Thoracic aorta (tissue), 2 donors: ENCODE measurements at regions not wholly inside any gene's neighbourhood (a gene's known extent, or its start where the extent isn't known, plus 50 kb on each side); places are given as distances from the start of the nearest gene placed in this dataset.

Experiments
- ATAC-seq: fragments of 150-250 bp; one replicate; pipeline ENCODE4 v1.8.0; 2017; ENCODE audit warnings: low read depth; ENCODE audit not compliant: insufficient number of reproducible peaks, low FRiP score
- DNase-seq: peaks from one replicate; pipeline ENCODE4 v3.0.0-alpha.2; 2020; ENCODE audit warnings: low spot score
- H3K27ac ChIP-seq, 2 donors: fragments of 200-600 bp; sonication (generic); 1 replicate in 1 of 2; 2 replicates in 1 of 2; pipeline ENCODE4 v1.5.1; 2016; ENCODE audit warnings: mild to moderate bottlenecking in 2 of 2, moderate library complexity in 2 of 2
- H3K27me3 ChIP-seq: fragments of 200-600 bp; sonication (generic); replicated peaks from 2 replicates; pipeline ENCODE4 v1.6.0; 2016; ENCODE audit warnings: mild to moderate bottlenecking; ENCODE audit not compliant: insufficient read depth
- H3K36me3 ChIP-seq: fragments of 200-600 bp; sonication (generic); one replicate; pipeline ENCODE4 v1.5.1; 2016
- H3K4me1 ChIP-seq, 2 donors: fragments of 200-600 bp; sonication (generic); 1 replicate in 1 of 2; 2 replicates in 1 of 2; pipeline versions ENCODE4 v1.5.1 to v1.6.0; 2016; ENCODE audit warnings: low read depth in 2 of 2, mild to moderate bottlenecking in 1 of 2; ENCODE audit not compliant: control insufficient read depth in 1 of 2
- H3K4me3 ChIP-seq: fragments of 200-600 bp; sonication (generic); 2 replicates; pipeline ENCODE4 v1.5.1; 2016; ENCODE audit warnings: mild to moderate bottlenecking
- H3K9me3 ChIP-seq: fragments of 200-600 bp; sonication (generic); 2 replicates; pipeline ENCODE4 v1.5.1; 2016
- TF ChIP-seq, protein P1 (sequence below): fragments of 200-600 bp; sonication (generic); IDR thresholded peaks from one replicate; pipeline ENCODE4 v1.5.1; 2019; ENCODE audit warnings: antibody characterized with exemption

DNA sequence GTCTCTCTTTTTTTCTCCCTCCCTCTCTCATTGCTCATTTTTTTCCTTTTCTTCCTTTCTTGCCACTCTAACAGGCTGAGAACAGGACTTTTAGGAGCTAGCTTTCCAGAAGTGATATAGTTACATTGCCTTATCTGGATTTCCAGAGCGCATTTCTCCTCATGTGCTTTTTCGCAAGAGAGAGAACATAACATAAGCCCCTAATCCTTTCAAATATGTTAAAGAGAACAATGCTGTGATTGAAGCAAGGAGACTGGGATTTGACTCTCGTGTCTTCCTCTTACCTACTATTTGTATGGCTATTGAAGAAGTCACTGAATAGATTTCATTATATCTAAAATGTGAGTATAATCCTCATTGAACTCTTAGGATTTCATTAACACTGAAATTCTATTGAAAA is 101.2 kb upstream of the PRPS1L1 start:
- H3K4me1 ChIP-seq: peaks cover 0 to 8% of the 10 kb centered on the region in 2 donors
- TF ChIP-seq, protein P1, sequence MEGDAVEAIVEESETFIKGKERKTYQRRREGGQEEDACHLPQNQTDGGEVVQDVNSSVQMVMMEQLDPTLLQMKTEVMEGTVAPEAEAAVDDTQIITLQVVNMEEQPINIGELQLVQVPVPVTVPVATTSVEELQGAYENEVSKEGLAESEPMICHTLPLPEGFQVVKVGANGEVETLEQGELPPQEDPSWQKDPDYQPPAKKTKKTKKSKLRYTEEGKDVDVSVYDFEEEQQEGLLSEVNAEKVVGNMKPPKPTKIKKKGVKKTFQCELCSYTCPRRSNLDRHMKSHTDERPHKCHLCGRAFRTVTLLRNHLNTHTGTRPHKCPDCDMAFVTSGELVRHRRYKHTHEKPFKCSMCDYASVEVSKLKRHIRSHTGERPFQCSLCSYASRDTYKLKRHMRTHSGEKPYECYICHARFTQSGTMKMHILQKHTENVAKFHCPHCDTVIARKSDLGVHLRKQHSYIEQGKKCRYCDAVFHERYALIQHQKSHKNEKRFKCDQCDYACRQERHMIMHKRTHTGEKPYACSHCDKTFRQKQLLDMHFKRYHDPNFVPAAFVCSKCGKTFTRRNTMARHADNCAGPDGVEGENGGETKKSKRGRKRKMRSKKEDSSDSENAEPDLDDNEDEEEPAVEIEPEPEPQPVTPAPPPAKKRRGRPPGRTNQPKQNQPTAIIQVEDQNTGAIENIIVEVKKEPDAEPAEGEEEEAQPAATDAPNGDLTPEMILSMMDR: no peak
- no peak for DNase-seq

DNA sequence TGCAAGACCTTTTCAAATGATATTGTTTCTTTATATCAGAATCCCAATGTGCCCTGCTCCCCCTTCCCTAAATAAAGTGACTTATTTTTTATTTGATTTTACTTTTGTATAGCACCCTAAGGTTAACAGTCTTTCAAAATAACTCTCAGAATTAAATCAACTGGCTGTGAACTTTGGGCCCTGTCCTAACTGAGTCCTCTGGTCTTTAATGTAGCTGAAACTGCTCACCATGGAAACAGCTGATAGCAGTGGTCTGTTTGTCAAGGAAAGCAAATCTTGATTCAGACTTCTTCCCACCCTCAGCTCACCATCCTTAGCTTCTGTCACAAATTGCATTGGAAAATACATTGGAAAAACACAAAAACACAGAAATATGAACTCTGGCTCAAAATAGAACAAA is 105.2 kb upstream of the PRPS1L1 start:
- H3K4me3 ChIP-seq: no peak overlapping the region
- peaks cover 0 to 17% of the 10 kb centered on the region in 2 donors for H3K4me1 ChIP-seq
- DNase-seq (no peak), ATAC-seq (no peak)
- no peaks in the 10 kb centered on the region for H3K27me3 ChIP-seq
- no peak overlapping the region for H3K27ac ChIP-seq
- TF ChIP-seq, protein P1: no peak
- no peaks in the 10 kb centered on the region for H3K36me3 ChIP-seq
- H3K9me3 ChIP-seq: no peaks in the 10 kb centered on the region

More for the DNA sequence above, 101.2 kb upstream of the PRPS1L1 start:
- Histone ChIP-seq H3K36me3 (no peaks in the 10 kb centered on the region), H3K9me3 (no peaks in the 10 kb centered on the region), H3K27me3 (no peaks in the 10 kb centered on the region), H3K4me3 (no peak overlapping the region), H3K27ac (no peak overlapping the region)
- no peak for ATAC-seq

DNA sequence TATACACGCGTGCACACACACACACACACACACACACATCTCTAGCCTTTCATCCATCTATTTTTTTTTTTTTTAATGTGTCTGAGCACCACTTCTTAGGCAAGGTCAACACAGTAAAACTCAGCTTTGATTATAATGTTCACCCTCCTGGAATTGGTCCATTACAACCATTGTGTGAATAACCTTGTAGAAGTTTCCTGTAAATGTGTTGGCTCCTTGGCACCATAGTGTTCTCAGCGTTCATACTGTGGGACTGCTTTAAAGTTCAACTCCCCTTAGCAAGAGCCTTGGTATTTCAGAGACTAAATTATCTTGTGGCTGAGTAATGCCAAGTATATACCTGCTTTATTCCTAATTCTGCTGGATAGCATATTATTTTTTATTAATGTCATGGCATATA is 106.3 kb upstream of the PRPS1L1 start:
- Histone ChIP-seq H3K9me3 (no peaks in the 10 kb centered on the region), H3K27ac (no peak overlapping the region), H3K36me3 (no peaks in the 10 kb centered on the region), H3K4me1 (peaks cover 0 to 17% of the 10 kb centered on the region in 2 donors), H3K4me3 (no peak overlapping the region), H3K27me3 (no peaks in the 10 kb centered on the region)
- TF ChIP-seq, protein P1: no peak
- ATAC-seq (no peak), DNase-seq (no peak)

DNA sequence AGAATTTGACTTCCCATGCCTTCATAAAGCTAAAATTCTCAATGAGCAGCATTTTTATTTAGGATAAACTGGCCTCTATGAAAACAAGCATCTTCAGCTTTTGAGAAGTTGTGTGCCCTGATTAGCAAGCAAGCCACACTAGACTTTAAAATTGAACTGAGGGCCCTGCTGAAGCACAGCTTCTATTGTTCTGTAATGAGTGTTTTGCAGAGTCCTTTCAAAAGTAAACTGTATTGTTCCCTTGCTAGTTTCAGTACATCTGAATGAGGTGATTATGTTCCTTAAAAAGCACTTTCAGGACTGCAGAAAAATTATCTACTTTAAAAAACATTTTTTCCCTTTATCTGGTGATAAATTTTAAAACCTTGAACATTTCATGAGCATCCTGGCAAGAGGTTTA is 113.3 kb upstream of the PRPS1L1 start:
- no peaks in the 10 kb centered on the region for H3K4me1 ChIP-seq
- no peaks in the 10 kb centered on the region for H3K36me3 ChIP-seq
- no peaks in the 10 kb centered on the region for H3K27me3 ChIP-seq
- TF ChIP-seq, protein P1: no peak
- ATAC-seq (no peak), DNase-seq (no peak)
- no peaks in the 10 kb centered on the region for H3K9me3 ChIP-seq
- H3K4me3 ChIP-seq: no peak overlapping the region
- H3K27ac ChIP-seq: no peak overlapping the region

DNA sequence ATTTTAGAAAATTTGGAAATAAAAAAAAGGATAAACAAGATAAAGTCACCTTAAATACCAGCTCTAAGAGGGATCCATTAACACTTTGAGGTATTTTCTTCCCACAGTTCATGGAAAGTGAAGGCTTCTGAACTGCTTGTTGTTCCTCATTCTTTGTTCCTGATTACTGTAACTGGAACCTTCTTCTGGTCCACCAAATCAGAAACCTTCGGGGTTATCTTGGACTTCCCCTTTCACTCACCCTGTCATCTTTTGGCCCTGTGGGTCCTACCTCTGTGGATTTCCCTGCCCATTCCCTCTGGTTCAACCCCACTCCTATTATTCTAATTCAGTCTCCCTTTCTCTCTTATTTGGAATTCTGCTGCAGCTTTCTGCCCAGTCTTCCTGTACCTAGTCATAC is 116.5 kb upstream of the PRPS1L1 start:
- no peak for ATAC-seq
- Histone ChIP-seq H3K36me3 (no peaks in the 10 kb centered on the region), H3K4me1 (no peaks in the 10 kb centered on the region), H3K27ac (no peak overlapping the region), H3K9me3 (no peaks in the 10 kb centered on the region), H3K27me3 (no peaks in the 10 kb centered on the region), H3K4me3 (no peak overlapping the region)
- no peak for DNase-seq
- TF ChIP-seq, protein P1: no peak
